HEK293 (cell line): ENCODE measurements at regions not wholly inside any gene's neighbourhood (a gene's known extent, or its start where the extent isn't known, plus 50 kb on each side); places are given as distances from the start of the nearest gene placed in this dataset.

Experiments used
- CTCF ChIA-PET: fragments of 350-600 bp; formaldehyde crosslinking; extraction: SDS; loops from one replicate; lab custom pipeline; 2021; ENCODE audit warnings: antibody characterized with exemption; lab: Yijun Ruan, JAX
- POLR2A ChIA-PET: fragments of 300-600 bp; formaldehyde crosslinking; extraction: SDS; loops from one replicate; lab custom pipeline; 2020; ENCODE audit warnings: antibody characterized with exemption, inconsistent platforms; lab: Yijun Ruan, JAX
- H3K27ac ChIP-seq: fragments of 200-500 bp; sonication (Bioruptor generic); 2 replicates; pipeline ENCODE4 v1.5.1; 2014; ENCODE audit warnings: low read depth, low read length, control low read depth, inconsistent platforms; ENCODE audit errors: extremely low read depth
- H3K36me3 ChIP-seq, 2 experiments: fragments of 200-500 bp in 1 of 2; sonication (Bioruptor generic) in 1 of 2; 1 replicate in 1 of 2; 2 replicates in 1 of 2; pipeline ENCODE4 v1.5.1; 2014 to 2017; ENCODE audit warnings: inconsistent platforms in 2 of 2, low read length in 2 of 2; ENCODE audit not compliant: control insufficient read depth in 2 of 2, insufficient read depth in 1 of 2
- H3K4me1 ChIP-seq: fragments of 200-500 bp; sonication (Bioruptor generic); 2 replicates; pipeline ENCODE4 v1.5.1; 2014; ENCODE audit warnings: mild to moderate bottlenecking, low read length, inconsistent platforms; ENCODE audit not compliant: control insufficient read depth, insufficient read depth
- H3K4me3 ChIP-seq: 2 replicates; pipeline ENCODE4 v1.5.1; 2011; ENCODE audit warnings: low read depth, mild to moderate bottlenecking, control low read depth, low read length, moderate library complexity
- H3K9me3 ChIP-seq: fragments of 200-500 bp; sonication (Bioruptor generic); 2 replicates; pipeline ENCODE4 v1.5.1; 2014; ENCODE audit warnings: low read depth, low read length, inconsistent platforms; ENCODE audit not compliant: control insufficient read depth, insufficient read depth
- GFI1B ChIP-seq: fragments of 450-650 bp; formaldehyde crosslinking; IDR thresholded peaks from 2 replicates; pipeline ENCODE4 v1.5.1; 2016; ENCODE audit warnings: missing biosample characterization, missing genetic modification characterization
- OVOL3 ChIP-seq: fragments of 450-650 bp; formaldehyde crosslinking; IDR thresholded peaks from 2 replicates; pipeline ENCODE4 v1.5.1; 2016; ENCODE audit warnings: missing biosample characterization, missing genetic modification characterization
- PBX3 ChIP-seq: sonication (generic); formaldehyde crosslinking; IDR thresholded peaks from 2 replicates; pipeline ENCODE4 v1.8.1; 2022; ENCODE audit warnings: mild to moderate bottlenecking, moderate library complexity, missing genetic modification reagents
- ZNF24 ChIP-seq: fragments of 450-650 bp; formaldehyde crosslinking; IDR thresholded peaks from 2 replicates; pipeline ENCODE4 v1.5.1; 2016; ENCODE audit warnings: missing biosample characterization, missing genetic modification characterization
- ZNF266 ChIP-seq: fragments of 450-650 bp; formaldehyde crosslinking; IDR thresholded peaks from 2 replicates; pipeline ENCODE4 v1.5.1; 2016; ENCODE audit warnings: missing biosample characterization, missing genetic modification characterization, low read depth
- ZNF433 ChIP-seq: fragments of 450-650 bp; formaldehyde crosslinking; IDR thresholded peaks from 2 replicates; pipeline ENCODE4 v1.5.1; 2016; ENCODE audit warnings: missing biosample characterization, missing genetic modification characterization, low read depth
- ZNF510 ChIP-seq: fragments of 450-650 bp; formaldehyde crosslinking; IDR thresholded peaks from 2 replicates; pipeline ENCODE4 v1.5.1; 2018; ENCODE audit warnings: mild to moderate bottlenecking, missing genetic modification characterization, missing biosample characterization; ENCODE audit not compliant: insufficient replicate concordance
- ZNF623 ChIP-seq: fragments of 450-650 bp; formaldehyde crosslinking; IDR thresholded peaks from 2 replicates; pipeline ENCODE4 v1.5.1; 2016; ENCODE audit warnings: missing biosample characterization, missing genetic modification characterization
- ZNF626 ChIP-seq: fragments of 450-650 bp; sonication (Bioruptor Pico); formaldehyde crosslinking; IDR thresholded peaks from 2 replicates; pipeline ENCODE4 v1.5.1; 2018; ENCODE audit warnings: missing biosample characterization, missing genetic modification characterization, inconsistent platforms
- ZNF654 ChIP-seq: fragments of 450-650 bp; formaldehyde crosslinking; IDR thresholded peaks from 2 replicates; pipeline ENCODE4 v1.5.1; 2016; ENCODE audit warnings: low read depth, missing biosample characterization, missing genetic modification characterization
- ZNF76 ChIP-seq: fragments of 450-650 bp; formaldehyde crosslinking; IDR thresholded peaks from 2 replicates; pipeline ENCODE4; 2016; ENCODE audit warnings: low read depth, missing biosample characterization, missing genetic modification characterization, borderline replicate concordance
- TF ChIP-seq, protein P1 (sequence below): fragments of 450-650 bp; formaldehyde crosslinking; IDR thresholded peaks from 2 replicates; pipeline ENCODE4 v1.5.1; 2016; ENCODE audit warnings: missing biosample characterization, missing genetic modification characterization
- TF ChIP-seq, protein P2 (sequence below): fragments of 450-650 bp; formaldehyde crosslinking; IDR thresholded peaks from 2 replicates; pipeline ENCODE4 v1.5.1; 2017; ENCODE audit warnings: missing biosample characterization, missing genetic modification characterization
- TF ChIP-seq, protein P3 (sequence below): fragments of 450-650 bp; formaldehyde crosslinking; IDR thresholded peaks from 2 replicates; pipeline ENCODE4 v1.5.1; 2016; ENCODE audit warnings: missing biosample characterization, missing genetic modification characterization

- H3K4me1 ChIP-seq, result no peaks in the 10 kb centered on the region
- ChIA-PET CTCF (no interaction called here), POLR2A (no interaction called here)
- H3K36me3 ChIP-seq, result no peaks in the 10 kb centered on the region
- no peak for TF ChIP-seq PBX3
- TF ChIP-seq ZNF626 (tag by site-specific recombination), result no peak
- H3K4me3 ChIP-seq, result no peak overlapping the region
- H3K9me3 ChIP-seq, result no peaks in the 10 kb centered on the region
- no peak overlapping the region for H3K27ac ChIP-seq
Observed at GRCh38 chr1:57839067-57839466, 415.2 kb upstream of the DAB1 start.

DNA sequence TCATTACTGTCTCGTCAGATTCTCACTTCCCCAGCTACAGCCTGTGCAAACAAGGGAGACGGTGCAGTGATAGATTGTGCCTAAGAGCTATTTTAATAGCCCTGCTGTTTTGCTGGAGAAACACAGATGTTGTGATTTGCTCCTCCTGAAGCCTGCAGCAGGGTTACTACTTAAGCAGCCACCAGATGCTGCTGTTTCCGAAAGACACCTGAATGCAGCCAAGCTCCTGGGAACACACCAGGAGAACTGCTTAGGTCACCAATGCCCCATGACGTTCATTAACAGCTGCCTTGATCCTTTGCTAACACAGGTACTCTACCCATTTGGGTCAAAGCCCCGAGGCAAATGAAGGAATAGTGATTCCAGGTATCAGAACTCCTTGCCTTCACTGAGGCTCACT is 411.8 kb upstream of the DAB1 start:
- no peak for TF ChIP-seq ZNF266
- POLR2A ChIA-PET, result no interaction called here
- no peaks in the 10 kb centered on the region for H3K9me3 ChIP-seq
- no peaks in the 10 kb centered on the region for H3K4me1 ChIP-seq
- no peaks in the 10 kb centered on the region for H3K36me3 ChIP-seq
- CTCF ChIA-PET, result no interaction called here
- no peak overlapping the region for H3K4me3 ChIP-seq
- no peak overlapping the region for H3K27ac ChIP-seq

DNA sequence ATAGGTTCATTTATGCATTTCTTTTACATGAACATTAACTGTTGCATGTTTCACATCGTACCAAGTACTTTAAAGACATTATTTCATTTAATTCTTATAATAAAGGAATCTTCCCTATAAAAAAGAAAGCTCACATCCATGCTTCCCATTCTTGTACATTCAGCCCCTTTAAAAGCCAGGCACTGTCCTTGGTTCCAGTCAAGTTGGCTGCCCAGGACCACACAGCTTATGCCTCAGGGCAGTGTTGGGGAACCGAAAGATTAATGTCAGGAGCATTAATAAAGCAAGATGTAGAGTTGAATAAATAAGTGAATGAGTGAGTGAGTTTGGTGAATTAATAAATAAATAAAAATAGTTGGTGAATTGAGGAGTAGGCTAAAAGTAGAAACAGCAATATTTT is 409.4 kb upstream of the DAB1 start:
- Histone ChIP-seq H3K27ac (no peak overlapping the region), H3K4me1 (no peaks in the 10 kb centered on the region), H3K4me3 (no peak overlapping the region), H3K36me3 (no peaks in the 10 kb centered on the region), H3K9me3 (no peaks in the 10 kb centered on the region)
- CTCF ChIA-PET, result interaction anchor here (0.7 kb wide), 1 partner anchor 208 kb away, joined by 4 read pairs; no protein-coding TSS in a partner anchor
- no peak for TF ChIP-seq ZNF654 (tag by site-specific recombination)
- no peak for TF ChIP-seq OVOL3 (tag by site-specific recombination)
- TF ChIP-seq, protein P1, sequence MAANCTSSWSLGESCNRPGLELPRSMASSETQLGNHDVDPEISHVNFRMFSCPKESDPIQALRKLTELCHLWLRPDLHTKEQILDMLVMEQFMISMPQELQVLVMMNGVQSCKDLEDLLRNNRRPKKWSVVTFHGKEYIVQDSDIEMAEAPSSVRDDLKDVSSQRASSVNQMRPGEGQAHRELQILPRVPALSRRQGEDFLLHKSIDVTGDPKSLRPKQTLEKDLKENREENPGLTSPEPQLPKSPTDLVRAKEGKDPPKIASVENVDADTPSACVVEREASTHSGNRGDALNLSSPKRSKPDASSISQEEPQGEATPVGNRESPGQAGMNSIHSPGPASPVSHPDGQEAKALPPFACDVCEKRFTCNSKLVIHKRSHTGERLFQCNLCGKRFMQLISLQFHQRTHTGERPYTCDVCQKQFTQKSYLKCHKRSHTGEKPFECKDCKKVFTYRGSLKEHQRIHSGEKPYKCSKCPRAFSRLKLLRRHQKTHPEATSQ (tag by site-specific recombination), result no peak
- TF ChIP-seq, protein P2, sequence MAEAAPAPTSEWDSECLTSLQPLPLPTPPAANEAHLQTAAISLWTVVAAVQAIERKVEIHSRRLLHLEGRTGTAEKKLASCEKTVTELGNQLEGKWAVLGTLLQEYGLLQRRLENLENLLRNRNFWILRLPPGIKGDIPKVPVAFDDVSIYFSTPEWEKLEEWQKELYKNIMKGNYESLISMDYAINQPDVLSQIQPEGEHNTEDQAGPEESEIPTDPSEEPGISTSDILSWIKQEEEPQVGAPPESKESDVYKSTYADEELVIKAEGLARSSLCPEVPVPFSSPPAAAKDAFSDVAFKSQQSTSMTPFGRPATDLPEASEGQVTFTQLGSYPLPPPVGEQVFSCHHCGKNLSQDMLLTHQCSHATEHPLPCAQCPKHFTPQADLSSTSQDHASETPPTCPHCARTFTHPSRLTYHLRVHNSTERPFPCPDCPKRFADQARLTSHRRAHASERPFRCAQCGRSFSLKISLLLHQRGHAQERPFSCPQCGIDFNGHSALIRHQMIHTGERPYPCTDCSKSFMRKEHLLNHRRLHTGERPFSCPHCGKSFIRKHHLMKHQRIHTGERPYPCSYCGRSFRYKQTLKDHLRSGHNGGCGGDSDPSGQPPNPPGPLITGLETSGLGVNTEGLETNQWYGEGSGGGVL, result no peak
- TF ChIP-seq ZNF623 (tag by site-specific recombination), result no peak
- TF ChIP-seq, protein P3, sequence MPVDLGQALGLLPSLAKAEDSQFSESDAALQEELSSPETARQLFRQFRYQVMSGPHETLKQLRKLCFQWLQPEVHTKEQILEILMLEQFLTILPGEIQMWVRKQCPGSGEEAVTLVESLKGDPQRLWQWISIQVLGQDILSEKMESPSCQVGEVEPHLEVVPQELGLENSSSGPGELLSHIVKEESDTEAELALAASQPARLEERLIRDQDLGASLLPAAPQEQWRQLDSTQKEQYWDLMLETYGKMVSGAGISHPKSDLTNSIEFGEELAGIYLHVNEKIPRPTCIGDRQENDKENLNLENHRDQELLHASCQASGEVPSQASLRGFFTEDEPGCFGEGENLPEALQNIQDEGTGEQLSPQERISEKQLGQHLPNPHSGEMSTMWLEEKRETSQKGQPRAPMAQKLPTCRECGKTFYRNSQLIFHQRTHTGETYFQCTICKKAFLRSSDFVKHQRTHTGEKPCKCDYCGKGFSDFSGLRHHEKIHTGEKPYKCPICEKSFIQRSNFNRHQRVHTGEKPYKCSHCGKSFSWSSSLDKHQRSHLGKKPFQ, result no peak
- TF ChIP-seq GFI1B (tag by site-specific recombination), result no peak
- TF ChIP-seq ZNF24, result no peak
- no peak for TF ChIP-seq ZNF76 (tag by site-specific recombination)
- TF ChIP-seq ZNF510, result no peak
- TF ChIP-seq ZNF433 (tag by site-specific recombination), result no peak
- POLR2A ChIA-PET, result no interaction called here
